Activated CD8-positive, alpha-beta memory T cell treated with anti-CD3 and anti-CD28 coated beads, Interleukin-2, amount 10 ng/mL, durations not matched to agents 7 days and 5 days (primary cell): ENCODE measurements at regions not wholly inside any gene's neighbourhood (a gene's known extent, or its start where the extent isn't known, plus 50 kb on each side); places are given as distances from the start of the nearest gene placed in this dataset.

Experiments used
- ATAC-seq: fragments of 150-1000 bp; cut with Tn5 transposase; one replicate; pipeline ENCODE4 v1.10.0; 2021; ENCODE audit warnings: moderate library complexity
- CTCF ChIA-PET: fragments of 350-600 bp; sonication (Branson Sonifier 250); formaldehyde crosslinking; loops from one replicate; lab custom pipeline; 2021; ENCODE audit warnings: antibody characterized with exemption; lab: Charles Lee
- DNase-seq: peaks from one replicate; pipeline ENCODE4 v3.0.0-alpha.2; 2020
- H3K27ac Mint-ChIP-seq: one replicate; pipeline ENCODE4 v1.8.0; 2021; ENCODE audit warnings: mild to moderate bottlenecking, mixed read lengths
- H3K27me3 Mint-ChIP-seq: one replicate; pipeline ENCODE4 v1.8.0; 2021; ENCODE audit warnings: mixed read lengths
- H3K36me3 Mint-ChIP-seq: one replicate; pipeline ENCODE4 v1.8.0; 2021; ENCODE audit warnings: mild to moderate bottlenecking, mixed read lengths
- H3K4me1 Mint-ChIP-seq: one replicate; pipeline ENCODE4 v1.8.0; 2021; ENCODE audit warnings: mixed read lengths
- H3K4me3 Mint-ChIP-seq: one replicate; pipeline ENCODE4 v1.8.0; 2021; ENCODE audit warnings: mild to moderate bottlenecking, moderate library complexity, mixed read lengths
- H3K9me3 Mint-ChIP-seq: one replicate; pipeline ENCODE4 v1.8.0; 2022; ENCODE audit warnings: low read depth, mixed read lengths

- no peak overlapping the region for H3K27ac Mint-ChIP-seq
- CTCF ChIA-PET, result no interaction called here
- no peaks in the 10 kb centered on the region for H3K36me3 Mint-ChIP-seq
- ATAC-seq, result no peak
- H3K9me3 Mint-ChIP-seq, result peaks cover 5% of the 10 kb centered on the region
- peak; percentile 21 for DNase-seq
- no peaks in the 10 kb centered on the region for H3K4me1 Mint-ChIP-seq
- H3K4me3 Mint-ChIP-seq, result no peak overlapping the region
- peaks cover 6% of the 10 kb centered on the region for H3K27me3 Mint-ChIP-seq
These were observed 243.2 kb upstream of the IRX4 start for GRCh38 chr5:2125901-2126265.

GRCh38 chr5:2125171-2125900 lies 242.6 kb upstream of the IRX4 start:
- Mint-ChIP-seq H3K36me3 (no peaks in the 10 kb centered on the region), H3K27ac (no peak overlapping the region), H3K27me3 (peaks cover 6% of the 10 kb centered on the region), H3K4me1 (no peaks in the 10 kb centered on the region), H3K9me3 (peaks cover 8% of the 10 kb centered on the region), H3K4me3 (no peak overlapping the region)
- DNase-seq, result no peak
- CTCF ChIA-PET, result no interaction called here
- ATAC-seq, result no peak

GRCh38 chr5:2124434-2125170 lies 241.9 kb upstream of the IRX4 start:
- peaks cover 6% of the 10 kb centered on the region for H3K27me3 Mint-ChIP-seq
- no peak overlapping the region for H3K27ac Mint-ChIP-seq
- H3K4me3 Mint-ChIP-seq, result no peak overlapping the region
- DNase-seq, result peak; percentile 12
- H3K36me3 Mint-ChIP-seq, result no peaks in the 10 kb centered on the region
- H3K4me1 Mint-ChIP-seq, result no peaks in the 10 kb centered on the region
- CTCF ChIA-PET, result no interaction called here
- ATAC-seq, result no peak
- H3K9me3 Mint-ChIP-seq, result peaks cover 8% of the 10 kb centered on the region

GRCh38 chr5:2123874-2124273 lies 241.1 kb upstream of the IRX4 start:
- DNase-seq (peak; percentile 18), ATAC-seq (no peak)
- Mint-ChIP-seq H3K9me3 (peaks cover 8% of the 10 kb centered on the region), H3K27me3 (peaks cover 1% of the 10 kb centered on the region), H3K4me3 (no peak overlapping the region), H3K27ac (no peak overlapping the region), H3K4me1 (no peaks in the 10 kb centered on the region), H3K36me3 (no peaks in the 10 kb centered on the region)
- CTCF ChIA-PET, result no interaction called here

- peaks cover 8% of the 10 kb centered on the region for H3K9me3 Mint-ChIP-seq
- H3K4me1 Mint-ChIP-seq, result no peaks in the 10 kb centered on the region
These were observed 237.6 kb upstream of the IRX4 start for GRCh38 chr5:2120361-2120760.

GRCh38 chr5:2119573-2119972 lies 236.8 kb upstream of the IRX4 start:
- Mint-ChIP-seq H3K36me3 (no peaks in the 10 kb centered on the region), H3K27me3 (no peaks in the 10 kb centered on the region), H3K9me3 (peaks cover 8% of the 10 kb centered on the region), H3K4me3 (no peak overlapping the region), H3K27ac (no peak overlapping the region), H3K4me1 (no peaks in the 10 kb centered on the region)
- CTCF ChIA-PET, result no interaction called here
- no peak for ATAC-seq
- DNase-seq, result no peak

More at GRCh38 chr5:2120361-2120760, 237.6 kb upstream of the IRX4 start:
- Mint-ChIP-seq H3K4me3 (no peak overlapping the region), H3K36me3 (no peaks in the 10 kb centered on the region), H3K27me3 (no peaks in the 10 kb centered on the region), H3K27ac (no peak overlapping the region)
- ATAC-seq (no peak), DNase-seq (no peak)
- CTCF ChIA-PET, result no interaction called here

GRCh38 chr5:2113348-2114131 lies 230.8 kb upstream of the IRX4 start:
- CTCF ChIA-PET, result no interaction called here
- Mint-ChIP-seq H3K36me3 (no peaks in the 10 kb centered on the region), H3K27me3 (no peaks in the 10 kb centered on the region), H3K4me1 (no peaks in the 10 kb centered on the region), H3K9me3 (no peaks in the 10 kb centered on the region), H3K4me3 (no peak overlapping the region), H3K27ac (no peak overlapping the region)
- ATAC-seq (no peak), DNase-seq (no peak)

GRCh38 chr5:2112173-2113025 lies 229.7 kb upstream of the IRX4 start:
- DNase-seq (no peak), ATAC-seq (no peak)
- no peak overlapping the region for H3K27ac Mint-ChIP-seq
- H3K9me3 Mint-ChIP-seq, result no peaks in the 10 kb centered on the region
- CTCF ChIA-PET, result no interaction called here
- H3K4me1 Mint-ChIP-seq, result no peaks in the 10 kb centered on the region
- H3K4me3 Mint-ChIP-seq, result no peak overlapping the region
- no peaks in the 10 kb centered on the region for H3K27me3 Mint-ChIP-seq
- no peaks in the 10 kb centered on the region for H3K36me3 Mint-ChIP-seq

GRCh38 chr5:2111569-2112105 lies 228.9 kb upstream of the IRX4 start:
- Mint-ChIP-seq H3K27ac (no peak overlapping the region), H3K9me3 (no peaks in the 10 kb centered on the region), H3K27me3 (no peaks in the 10 kb centered on the region), H3K36me3 (no peaks in the 10 kb centered on the region), H3K4me3 (no peak overlapping the region), H3K4me1 (no peaks in the 10 kb centered on the region)
- DNase-seq, result no peak
- ATAC-seq, result no peak
- CTCF ChIA-PET, result no interaction called here

- Mint-ChIP-seq H3K4me3 (no peak overlapping the region), H3K36me3 (no peaks in the 10 kb centered on the region), H3K9me3 (no peaks in the 10 kb centered on the region), H3K27me3 (no peaks in the 10 kb centered on the region), H3K4me1 (no peaks in the 10 kb centered on the region), H3K27ac (no peak overlapping the region)
- CTCF ChIA-PET, result no interaction called here
- ATAC-seq, result no peak
- no peak for DNase-seq
These were observed 228.3 kb upstream of the IRX4 start for GRCh38 chr5:2110934-2111462.

GRCh38 chr5:2110137-2110933 lies 227.6 kb upstream of the IRX4 start:
- CTCF ChIA-PET, result no interaction called here
- DNase-seq, result no peak
- H3K4me3 Mint-ChIP-seq, result no peak overlapping the region
- no peaks in the 10 kb centered on the region for H3K9me3 Mint-ChIP-seq
- H3K27me3 Mint-ChIP-seq, result no peaks in the 10 kb centered on the region
- no peak for ATAC-seq
- H3K4me1 Mint-ChIP-seq, result no peaks in the 10 kb centered on the region
- no peaks in the 10 kb centered on the region for H3K36me3 Mint-ChIP-seq
- no peak overlapping the region for H3K27ac Mint-ChIP-seq

- no peaks in the 10 kb centered on the region for H3K27me3 Mint-ChIP-seq
- CTCF ChIA-PET, result no interaction called here
- no peaks in the 10 kb centered on the region for H3K4me1 Mint-ChIP-seq
- H3K36me3 Mint-ChIP-seq, result no peaks in the 10 kb centered on the region
- ATAC-seq (no peak), DNase-seq (no peak)
- H3K27ac Mint-ChIP-seq, result no peak overlapping the region
- no peak overlapping the region for H3K4me3 Mint-ChIP-seq
- no peaks in the 10 kb centered on the region for H3K9me3 Mint-ChIP-seq
These were observed 226.8 kb upstream of the IRX4 start for GRCh38 chr5:2109566-2109965.
